GM21423 (cell line): ENCODE measurements at regions not wholly inside any gene's neighbourhood (a gene's known extent, or its start where the extent isn't known, plus 50 kb on each side); places are given as distances from the start of the nearest gene placed in this dataset.

Experiments
- ATAC-seq: cut with Tn5 transposase; IDR thresholded peaks from one replicate; pipeline ENCODE4 v1.9.1; 2021; ENCODE audit warnings: mild to moderate bottlenecking, moderate library complexity; ENCODE audit not compliant: unreplicated experiment

DNA sequence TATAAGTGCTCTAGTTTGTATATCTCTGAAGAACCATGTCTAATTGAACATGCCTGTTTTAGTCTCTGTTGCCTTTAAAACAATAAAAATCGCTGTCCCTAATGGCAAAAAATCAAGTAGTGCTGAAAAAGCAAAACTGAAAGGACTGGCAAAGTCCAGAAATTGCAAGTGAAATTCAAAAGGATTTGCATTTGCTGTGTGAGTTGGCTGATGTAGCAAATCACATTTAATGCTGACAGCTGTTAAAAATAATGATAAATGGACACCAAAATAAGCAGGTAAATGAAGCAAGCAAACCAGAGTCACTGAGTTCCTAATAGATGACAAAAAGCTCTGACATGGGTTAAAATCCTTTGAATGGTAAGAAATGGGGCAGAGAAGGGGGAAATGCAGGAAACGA, 874.1 kb downstream of the GRM8 start:
- ATAC-seq, result no peak

DNA sequence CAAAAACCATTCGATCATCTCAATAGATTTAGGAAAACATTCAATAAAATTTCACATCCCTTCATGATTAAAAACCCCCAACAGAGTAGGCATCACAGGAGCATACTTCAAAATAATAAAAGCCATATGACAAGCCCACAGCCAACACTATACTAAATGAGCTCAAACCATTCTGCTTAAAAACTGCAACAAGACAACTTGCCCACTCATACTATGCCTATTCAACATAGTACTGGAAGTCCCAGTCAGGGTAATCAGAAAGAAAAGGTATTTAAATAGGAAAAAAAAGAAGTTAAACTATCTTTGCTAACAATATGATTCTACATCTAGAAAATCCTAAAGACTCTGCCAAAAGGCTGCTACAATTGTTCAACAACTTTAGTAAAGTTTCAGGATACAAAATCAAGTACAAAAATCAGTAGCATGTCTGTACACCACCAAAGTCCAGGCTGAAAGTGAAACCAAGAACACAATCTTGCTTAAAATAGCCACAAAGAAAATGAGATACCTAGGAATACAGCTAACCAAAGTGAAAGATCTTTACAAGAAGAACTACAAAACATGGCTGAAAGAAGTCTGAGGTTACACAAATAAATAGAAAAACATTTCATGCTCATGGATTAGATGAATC, 882.6 kb downstream of the GRM8 start:
- no peak for ATAC-seq

- no peak for ATAC-seq
These were observed 890.0 kb downstream of the GRM8 start for GRCh38 chr7:126362746-126363145.

GRCh38 chr7:126361183-126361582, 891.6 kb downstream of the GRM8 start:
- ATAC-seq, result no peak

DNA sequence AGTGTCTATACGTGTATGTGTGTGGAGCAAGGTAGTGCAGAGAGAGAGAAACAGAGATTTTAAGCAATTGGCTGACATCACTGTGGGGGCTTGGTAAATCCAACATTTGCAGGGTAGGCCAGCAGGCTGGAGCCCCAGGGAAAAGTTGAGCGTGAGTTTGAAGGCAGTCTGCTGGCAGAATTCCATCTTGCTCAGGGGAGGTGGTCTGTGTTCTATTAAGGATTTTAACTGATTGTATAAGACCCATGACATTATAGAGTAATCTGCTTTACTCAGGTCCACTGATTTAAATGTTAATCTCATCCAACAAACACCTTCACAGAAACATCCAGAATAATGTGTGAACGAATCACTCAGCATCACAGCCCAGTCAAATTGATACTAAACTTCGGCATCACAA, 912.9 kb downstream of the GRM8 start:
- ATAC-seq, result no peak

GRCh38 chr7:126305671-126306070, 947.1 kb downstream of the GRM8 start:
- ATAC-seq, result no peak

DNA sequence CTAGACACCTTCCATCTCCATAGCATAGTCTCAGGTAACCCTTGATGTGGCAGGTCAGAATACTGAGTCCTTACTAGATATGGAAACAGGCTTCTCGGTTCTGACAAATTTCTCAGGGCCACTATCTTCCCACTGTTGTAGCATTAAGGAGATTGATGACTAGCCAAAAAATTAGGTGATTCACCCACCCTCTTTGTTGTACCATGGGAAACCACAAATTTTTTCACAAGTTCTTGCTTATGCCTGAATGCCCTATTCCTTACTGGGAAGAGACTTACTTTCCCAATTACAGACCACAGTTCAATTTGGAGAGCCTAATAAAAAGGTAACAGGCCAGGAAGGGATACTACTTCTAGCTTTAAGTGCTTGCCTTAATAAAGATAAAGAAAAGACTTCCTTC, 948.8 kb downstream of the GRM8 start:
- no peak for ATAC-seq

- ATAC-seq, result no peak
These were observed 950.1 kb downstream of the GRM8 start for GRCh38 chr7:126302639-126303038.

- no peak for ATAC-seq
These were observed 966.4 kb downstream of the GRM8 start for GRCh38 chr7:126286317-126286716.

GRCh38 chr7:126236261-126236660, 1016.5 kb downstream of the GRM8 start:
- ATAC-seq, result no peak

GRCh38 chr7:126228356-126229061, 1024.2 kb downstream of the GRM8 start:
- ATAC-seq, result no peak

- ATAC-seq, result no peak
These were observed 1025.1 kb downstream of the GRM8 start for GRCh38 chr7:126227643-126228042.

DNA sequence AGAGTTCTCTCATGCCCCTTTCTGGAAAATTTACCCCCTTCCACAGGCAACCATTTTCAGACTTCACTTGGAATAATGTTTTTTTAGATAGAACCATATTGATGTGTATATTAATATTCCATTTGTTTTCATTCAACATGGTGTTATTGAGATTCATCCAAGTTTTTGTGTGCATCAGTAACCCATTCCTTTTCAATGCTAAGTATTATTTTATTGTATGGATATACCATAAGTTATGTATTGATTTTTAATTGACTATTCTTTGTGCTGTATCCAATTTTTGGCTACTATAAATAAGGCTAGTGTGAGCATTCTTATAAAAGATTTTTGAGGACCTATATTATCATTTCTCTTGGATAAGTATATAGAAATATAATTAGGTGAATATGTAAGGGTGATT, 1025.7 kb downstream of the GRM8 start:
- no peak for ATAC-seq

GRCh38 chr7:126223729-126224128, 1029.0 kb downstream of the GRM8 start:
- no peak for ATAC-seq

- no peak for ATAC-seq
These were observed 1030.0 kb downstream of the GRM8 start for GRCh38 chr7:126222782-126223181.

GRCh38 chr7:126215785-126216184, 1037.0 kb downstream of the GRM8 start:
- ATAC-seq, result no peak

DNA sequence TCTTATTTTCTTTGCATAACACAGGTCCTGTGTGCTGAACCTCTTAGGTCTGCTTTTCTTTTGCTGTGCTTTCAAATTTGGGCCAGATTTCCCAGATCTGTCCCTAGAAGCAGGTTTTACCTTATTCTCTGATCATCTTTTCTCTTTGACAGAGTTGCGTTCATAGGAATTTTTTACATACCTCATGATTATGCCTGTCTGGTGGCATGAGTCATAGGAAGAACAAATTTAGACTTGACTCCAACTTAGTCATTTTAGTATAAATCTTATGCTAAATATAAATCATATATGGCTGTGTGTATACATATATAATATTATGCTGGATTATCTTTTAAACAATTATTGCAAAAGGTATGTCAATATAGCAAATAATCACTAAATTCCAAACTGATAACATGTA, 1038.9 kb downstream of the GRM8 start:
- no peak for ATAC-seq

DNA sequence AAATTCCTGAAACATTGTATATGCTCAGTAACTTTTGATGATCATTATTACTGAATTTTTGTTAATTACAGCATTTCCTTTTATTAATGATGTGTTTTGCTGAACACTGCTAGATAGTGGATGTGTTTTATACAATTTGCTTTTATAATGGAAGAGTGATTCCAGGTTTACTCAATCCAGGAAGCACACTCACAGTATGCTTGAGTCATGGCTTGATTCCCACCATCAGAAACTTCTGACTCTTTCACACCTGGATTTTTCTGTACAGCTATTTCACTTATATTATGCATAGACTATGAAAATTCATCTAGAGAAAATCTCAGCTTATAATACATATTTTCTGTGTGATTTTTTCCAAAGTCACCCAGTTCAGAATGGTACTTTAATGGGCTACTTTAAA, 1040.9 kb downstream of the GRM8 start:
- ATAC-seq, result no peak

DNA sequence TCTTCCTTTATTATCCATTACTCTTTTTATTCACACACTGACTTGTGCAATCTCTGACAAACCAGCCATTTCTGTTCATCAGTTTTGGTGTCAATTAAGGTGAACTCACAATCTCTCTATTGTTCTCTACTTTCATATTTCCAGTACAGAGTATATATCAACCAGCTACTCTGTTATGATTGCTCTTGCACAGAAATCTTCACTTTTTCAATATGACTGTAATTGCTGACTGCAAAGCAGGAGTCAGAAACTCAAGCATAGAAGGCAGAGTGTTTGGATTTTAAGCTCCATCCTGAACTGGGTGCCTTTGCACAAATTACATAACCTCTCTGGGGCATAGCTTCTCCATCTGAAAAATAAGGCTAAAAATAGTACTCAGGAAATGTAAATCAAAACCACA, 1042.0 kb downstream of the GRM8 start:
- no peak for ATAC-seq

GRCh38 chr7:126203185-126203584, 1049.6 kb downstream of the GRM8 start:
- ATAC-seq, result no peak

DNA sequence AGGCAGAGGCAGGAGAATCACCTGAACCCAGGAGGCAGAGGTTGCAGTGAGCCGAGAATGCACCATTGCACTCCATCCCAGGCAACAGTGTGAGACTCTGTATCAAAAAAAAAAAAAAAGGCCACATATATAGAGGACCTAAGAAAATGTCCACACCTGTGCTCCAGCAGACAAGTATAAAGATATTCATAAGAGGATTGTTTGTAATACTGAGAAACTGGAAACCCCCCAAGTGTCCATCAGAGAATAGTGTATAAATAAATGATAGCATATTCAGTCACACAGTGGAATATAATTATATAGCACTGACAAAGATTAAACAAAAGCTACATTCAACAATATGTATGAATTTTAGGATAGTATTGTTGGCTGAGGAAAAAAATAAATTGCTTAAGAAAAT, 1050.6 kb downstream of the GRM8 start:
- ATAC-seq, result no peak

- ATAC-seq, result no peak
These were observed 1066.7 kb downstream of the GRM8 start for GRCh38 chr7:126185959-126186580.
